ENCODE measurements at regions not wholly inside any gene's neighbourhood (a gene's known extent, or its start where the extent isn't known, plus 50 kb on each side); places are given as distances from the start of the nearest gene placed in this dataset.

DNA sequence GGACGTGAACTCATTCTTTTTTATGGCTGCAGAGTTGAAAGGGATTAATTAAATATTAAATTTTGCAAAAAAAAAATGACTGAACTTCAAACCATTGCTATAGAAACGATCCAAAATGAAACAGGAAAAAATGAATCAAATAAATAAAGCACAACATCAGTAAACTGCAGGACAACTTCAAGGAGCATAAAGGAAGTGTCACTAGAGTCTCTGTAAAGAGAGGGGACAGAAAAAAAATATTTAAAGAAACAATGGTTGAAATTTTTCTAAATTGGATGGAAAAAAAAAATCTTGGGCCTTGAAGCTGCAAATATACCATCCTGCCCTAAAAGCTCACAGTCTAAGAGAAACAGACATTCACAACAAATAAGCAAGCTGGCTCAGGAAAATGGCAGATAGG, 339.3 kb upstream of the INTU start:
- TF ChIP-seq, protein P1, sequence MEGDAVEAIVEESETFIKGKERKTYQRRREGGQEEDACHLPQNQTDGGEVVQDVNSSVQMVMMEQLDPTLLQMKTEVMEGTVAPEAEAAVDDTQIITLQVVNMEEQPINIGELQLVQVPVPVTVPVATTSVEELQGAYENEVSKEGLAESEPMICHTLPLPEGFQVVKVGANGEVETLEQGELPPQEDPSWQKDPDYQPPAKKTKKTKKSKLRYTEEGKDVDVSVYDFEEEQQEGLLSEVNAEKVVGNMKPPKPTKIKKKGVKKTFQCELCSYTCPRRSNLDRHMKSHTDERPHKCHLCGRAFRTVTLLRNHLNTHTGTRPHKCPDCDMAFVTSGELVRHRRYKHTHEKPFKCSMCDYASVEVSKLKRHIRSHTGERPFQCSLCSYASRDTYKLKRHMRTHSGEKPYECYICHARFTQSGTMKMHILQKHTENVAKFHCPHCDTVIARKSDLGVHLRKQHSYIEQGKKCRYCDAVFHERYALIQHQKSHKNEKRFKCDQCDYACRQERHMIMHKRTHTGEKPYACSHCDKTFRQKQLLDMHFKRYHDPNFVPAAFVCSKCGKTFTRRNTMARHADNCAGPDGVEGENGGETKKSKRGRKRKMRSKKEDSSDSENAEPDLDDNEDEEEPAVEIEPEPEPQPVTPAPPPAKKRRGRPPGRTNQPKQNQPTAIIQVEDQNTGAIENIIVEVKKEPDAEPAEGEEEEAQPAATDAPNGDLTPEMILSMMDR (IDR thresholded peaks at IDR 0.05), result no peak
- TF ChIP-seq POLR2A (IDR thresholded peaks at IDR 0.05), result no peak
- H3K36me3 ChIP-seq, result no peaks in the 10 kb centered on the region
- no peak for DNase-seq
- H3K4me3 ChIP-seq, result no peak overlapping the region
- H3K27ac ChIP-seq, result no peak overlapping the region
- H3K9me3 ChIP-seq, result peaks cover 0 to 10% (median 2%) of the 10 kb centered on the region in 4 donors
- no peaks in the 10 kb centered on the region for H3K27me3 ChIP-seq
- H3K4me1 ChIP-seq, result no peaks in the 10 kb centered on the region

DNA sequence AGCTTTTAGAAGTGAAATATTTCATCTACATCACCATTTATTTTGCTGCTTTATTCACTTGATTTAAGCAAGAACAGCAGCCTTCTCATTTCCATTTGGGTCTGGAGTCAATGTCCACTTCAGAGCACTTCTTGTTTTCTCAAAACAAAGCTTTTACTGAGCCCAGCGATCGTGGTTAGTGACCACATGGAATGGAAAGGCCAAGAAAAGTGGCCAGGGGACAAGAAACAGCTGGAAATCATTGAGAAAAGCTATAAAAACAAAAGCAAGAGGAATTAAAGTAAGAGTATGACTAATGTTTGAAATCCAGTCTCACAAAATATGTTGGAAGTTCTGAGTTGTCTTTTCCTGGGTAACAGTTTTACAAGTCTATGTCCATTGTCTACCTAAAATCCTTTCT, 328.4 kb upstream of the INTU start:
- Histone ChIP-seq H3K4me3 (no peak overlapping the region), H3K9me3 (no peaks in the 10 kb centered on the region), H3K36me3 (no peaks in the 10 kb centered on the region), H3K4me1 (no peaks in the 10 kb centered on the region), H3K27ac (no peak overlapping the region), H3K27me3 (no peaks in the 10 kb centered on the region)
- DNase-seq, result no peak
- no peak for TF ChIP-seq POLR2A (IDR thresholded peaks at IDR 0.05)
- TF ChIP-seq, protein P1 (IDR thresholded peaks at IDR 0.05), result no peak

DNA sequence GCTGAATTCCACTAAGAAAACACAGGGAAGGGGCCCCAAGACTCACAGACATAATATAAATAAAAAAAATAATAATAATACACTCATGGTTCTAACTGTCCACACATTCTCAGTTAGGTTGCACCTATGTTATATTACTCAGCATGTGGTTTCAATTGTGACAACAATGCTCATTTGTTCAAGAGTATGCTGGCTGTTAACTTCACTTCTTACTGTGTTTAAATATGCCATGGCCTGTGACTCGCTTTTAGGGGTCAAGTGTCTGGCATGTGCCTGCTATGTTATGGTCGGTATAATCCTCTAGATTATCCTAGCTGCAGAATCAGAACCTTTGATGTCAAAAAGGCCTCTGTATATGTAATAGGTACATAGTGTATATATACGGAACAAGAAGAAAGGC, 324.8 kb upstream of the INTU start:
- TF ChIP-seq, protein P1 (IDR thresholded peaks at IDR 0.05), result no peak
- TF ChIP-seq POLR2A (IDR thresholded peaks at IDR 0.05), result no peak
- no peak for DNase-seq
- Histone ChIP-seq H3K27ac (no peak overlapping the region), H3K9me3 (no peaks in the 10 kb centered on the region), H3K27me3 (no peaks in the 10 kb centered on the region), H3K36me3 (no peaks in the 10 kb centered on the region), H3K4me1 (no peaks in the 10 kb centered on the region), H3K4me3 (no peak overlapping the region)

DNA sequence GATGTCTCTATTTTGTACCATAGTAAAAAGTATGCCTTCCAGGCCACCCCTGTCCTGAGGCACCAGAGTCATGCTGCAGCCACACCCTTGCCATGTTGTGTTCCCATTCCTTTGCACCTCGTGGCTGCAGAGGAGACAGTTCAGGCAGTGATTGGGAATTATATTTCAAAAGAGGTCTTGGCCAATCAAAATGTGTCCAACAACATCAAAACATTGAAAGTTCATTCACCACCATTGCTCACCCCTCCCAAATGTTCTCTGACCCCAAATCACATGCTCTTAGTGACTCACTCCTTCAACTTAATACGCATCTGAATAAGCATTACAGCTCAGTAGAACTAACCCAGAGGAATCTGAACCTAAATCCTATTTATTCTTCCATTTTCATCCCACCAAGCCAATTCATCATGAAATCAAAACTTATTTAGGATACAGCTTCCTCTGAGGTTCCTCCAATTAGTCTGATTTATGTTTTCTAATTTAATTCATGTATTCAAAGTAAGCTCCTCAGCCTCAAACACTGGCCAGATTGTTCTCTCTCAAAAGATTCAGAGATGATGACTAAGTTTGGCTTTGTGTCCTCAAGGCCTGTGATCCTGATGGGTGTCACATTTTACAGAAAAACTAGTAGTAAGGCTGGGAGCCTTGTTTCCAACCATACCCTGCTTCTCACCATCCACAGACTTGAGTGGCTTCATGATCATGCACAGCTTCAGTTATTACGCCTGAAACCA, 323.2 kb upstream of the INTU start:
- Histone ChIP-seq H3K27ac (no peak overlapping the region), H3K9me3 (peaks cover 0 to 11% (median 0%) of the 10 kb centered on the region in 4 donors), H3K4me1 (no peaks in the 10 kb centered on the region), H3K27me3 (no peaks in the 10 kb centered on the region), H3K4me3 (no peak overlapping the region), H3K36me3 (no peaks in the 10 kb centered on the region)
- no peak for DNase-seq
- TF ChIP-seq POLR2A (IDR thresholded peaks at IDR 0.05), result no peak
- TF ChIP-seq, protein P1 (IDR thresholded peaks at IDR 0.05), result no peak

DNA sequence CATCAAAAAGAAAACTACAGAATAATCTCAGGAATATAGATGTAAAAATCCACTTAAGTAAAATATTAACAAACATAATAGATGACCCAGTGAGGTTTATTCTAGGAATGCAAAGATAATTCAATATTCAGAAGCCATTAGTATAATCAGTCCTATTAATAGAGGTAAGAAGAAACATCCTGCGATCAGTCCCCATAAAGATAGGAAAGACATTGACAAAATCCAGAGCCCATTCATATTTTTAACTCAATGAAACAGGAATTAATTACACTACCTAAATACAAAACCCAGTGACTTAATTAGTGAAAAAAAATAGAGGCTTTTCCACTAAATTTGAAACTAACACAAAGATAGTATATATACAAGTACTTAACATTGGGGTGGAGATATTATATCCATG, 321.4 kb upstream of the INTU start:
- peaks cover 0 to 11% (median 0%) of the 10 kb centered on the region in 4 donors for H3K9me3 ChIP-seq
- no peak for TF ChIP-seq POLR2A (IDR thresholded peaks at IDR 0.05)
- TF ChIP-seq, protein P1 (IDR thresholded peaks at IDR 0.05), result no peak
- no peak for DNase-seq
- H3K27ac ChIP-seq, result no peak overlapping the region
- H3K27me3 ChIP-seq, result no peaks in the 10 kb centered on the region
- no peak overlapping the region for H3K4me3 ChIP-seq
- H3K4me1 ChIP-seq, result no peaks in the 10 kb centered on the region
- no peaks in the 10 kb centered on the region for H3K36me3 ChIP-seq

Data from Peyer's patch (tissue), 4 donors.